RWPE2 (cell line): ENCODE measurements at regions not wholly inside any gene's neighbourhood (a gene's known extent, or its start where the extent isn't known, plus 50 kb on each side); places are given as distances from the start of the nearest gene placed in this dataset.
A peak's percentile ranks its signal among the peaks of the same experiment; 100 is the strongest.

Experiments
- ATAC-seq: fragments of 200-7000 bp; cut with Tn5 transposase; 3 replicates; pipeline ENCODE4 v1.9.1; 2021; ENCODE audit warnings: low read depth
- DNase-seq: peaks from one replicate; pipeline ENCODE4 v3.0.0-alpha.2; 2020; ENCODE audit warnings: low spot score
- H3K27ac ChIP-seq: fragments of 450-650 bp; 2 replicates; pipeline ENCODE4 v1.5.1; 2017; ENCODE audit warnings: mild to moderate bottlenecking; ENCODE audit not compliant: poor library complexity, severe bottlenecking
- H3K27me3 ChIP-seq: fragments of 250-450 bp; sonication (Bioruptor Pico); 2 replicates; pipeline ENCODE4 v1.5.1; 2021; ENCODE audit warnings: mild to moderate bottlenecking, moderate library complexity; ENCODE audit not compliant: insufficient read depth, poor library complexity, severe bottlenecking
- H3K36me3 ChIP-seq: fragments of 250-450 bp; sonication (Bioruptor Pico); 2 replicates; pipeline ENCODE4 v1.5.1; 2020; ENCODE audit warnings: low read depth, mild to moderate bottlenecking, moderate library complexity
- H3K4me1 ChIP-seq: fragments of 250-450 bp; sonication (Bioruptor Pico); 2 replicates; pipeline ENCODE4 v1.5.1; 2021; ENCODE audit warnings: mild to moderate bottlenecking, moderate library complexity; ENCODE audit not compliant: insufficient read depth, poor library complexity, severe bottlenecking
- H3K4me3 ChIP-seq: fragments of 250-450 bp; sonication (Bioruptor Pico); 2 replicates; pipeline ENCODE4 v1.5.1; 2021; ENCODE audit warnings: mild to moderate bottlenecking, moderate library complexity; ENCODE audit not compliant: severe bottlenecking
- H3K9me3 ChIP-seq: fragments of 250-450 bp; sonication (Bioruptor Pico); 2 replicates; pipeline ENCODE4 v1.5.1; 2021; ENCODE audit warnings: mild to moderate bottlenecking, moderate library complexity; ENCODE audit not compliant: severe bottlenecking
- CTCF ChIP-seq: fragments of 450-650 bp; IDR thresholded peaks from one replicate; pipeline ENCODE4 v1.5.1; 2017; ENCODE audit warnings: mild to moderate bottlenecking, moderate library complexity; ENCODE audit not compliant: poor library complexity, severe bottlenecking

- ATAC-seq (no peak), DNase-seq (no peak)
- Histone ChIP-seq H3K27me3 (no peaks in the 10 kb centered on the region), H3K4me1 (no peaks in the 10 kb centered on the region), H3K36me3 (no peaks in the 10 kb centered on the region), H3K27ac (no peak overlapping the region), H3K4me3 (no peak overlapping the region), H3K9me3 (no peaks in the 10 kb centered on the region)
- no peak for TF ChIP-seq CTCF
These were observed 262.6 kb upstream of the MAP3K1 start for GRCh38 chr5:56552612-56553268.

- TF ChIP-seq CTCF: no peak
- Histone ChIP-seq H3K27me3 (no peaks in the 10 kb centered on the region), H3K4me1 (no peaks in the 10 kb centered on the region), H3K9me3 (no peaks in the 10 kb centered on the region), H3K4me3 (no peak overlapping the region), H3K27ac (no peak overlapping the region), H3K36me3 (no peaks in the 10 kb centered on the region)
- ATAC-seq (no peak), DNase-seq (no peak)
These were observed 265.1 kb upstream of the MAP3K1 start for GRCh38 chr5:56550227-56550626.

DNA sequence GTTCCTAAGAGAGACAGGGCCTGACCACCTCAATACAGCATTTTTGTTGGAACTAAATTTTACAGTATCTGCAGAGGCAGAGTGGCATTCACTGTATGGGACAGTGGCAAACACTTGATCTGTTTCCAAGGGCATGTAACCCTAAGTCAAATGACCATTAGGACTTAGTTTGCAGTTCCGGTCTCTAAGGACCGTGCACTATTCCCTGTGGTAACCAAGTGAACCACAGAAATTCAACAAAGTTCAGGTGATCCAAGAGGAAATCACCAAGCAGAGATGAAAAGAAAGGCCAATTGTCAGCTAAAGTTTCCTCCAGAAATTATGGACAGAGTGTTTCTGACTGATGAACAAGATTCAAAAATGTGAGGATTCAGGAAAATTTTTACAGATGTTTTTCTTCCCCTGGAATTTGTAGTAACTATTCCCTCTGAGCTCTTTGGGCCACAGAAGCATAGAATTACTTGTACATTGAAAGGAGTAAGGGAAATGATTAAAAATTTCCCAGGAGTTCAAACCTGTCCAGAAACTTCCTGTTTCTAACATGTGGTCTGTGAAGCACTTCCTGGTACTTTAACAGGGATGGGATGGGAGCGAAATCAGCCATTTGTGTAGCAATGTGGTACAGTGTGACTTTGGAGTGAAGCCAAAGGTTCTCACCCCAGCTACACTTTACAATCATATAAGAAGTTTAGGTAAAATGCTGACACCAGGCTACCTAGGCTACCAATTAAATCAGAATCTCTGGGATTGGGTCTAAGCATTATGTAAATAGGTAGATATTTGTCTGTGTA, 266.1 kb upstream of the MAP3K1 start:
- no peak for ATAC-seq
- peaks cover 5% of the 10 kb centered on the region for H3K4me1 ChIP-seq
- no peak overlapping the region for H3K4me3 ChIP-seq
- no peak for TF ChIP-seq CTCF
- DNase-seq: no peak
- no peaks in the 10 kb centered on the region for H3K27me3 ChIP-seq
- no peak overlapping the region for H3K27ac ChIP-seq
- H3K36me3 ChIP-seq: no peaks in the 10 kb centered on the region
- H3K9me3 ChIP-seq: no peaks in the 10 kb centered on the region

DNA sequence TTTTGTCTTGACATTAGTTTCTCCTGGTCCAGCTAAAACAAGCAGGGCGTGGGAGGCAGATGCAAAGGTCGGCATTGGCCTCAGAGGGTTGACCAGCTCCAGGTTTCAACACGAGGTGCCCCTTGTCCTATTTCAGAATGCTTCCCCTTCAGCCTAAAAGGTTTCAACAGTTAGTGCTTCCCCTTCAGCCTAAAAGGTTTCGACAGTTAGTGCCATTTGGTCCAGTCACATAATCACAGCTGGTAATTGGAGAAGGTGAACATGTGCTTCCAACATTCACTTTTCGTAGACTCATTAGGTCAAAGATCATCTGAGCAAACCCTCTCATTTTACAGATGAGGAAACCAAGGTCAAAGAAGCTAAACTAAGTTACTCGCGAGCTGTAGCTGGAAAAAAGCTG, 270.3 kb upstream of the MAP3K1 start:
- DNase-seq: no peak
- ATAC-seq: no peak
- TF ChIP-seq CTCF: no peak

More for the DNA sequence above, 270.3 kb upstream of the MAP3K1 start:
- Histone ChIP-seq H3K9me3 (no peaks in the 10 kb centered on the region), H3K27ac (peak overlapping the region; percentile 96), H3K4me3 (no peak overlapping the region), H3K4me1 (peaks cover 20% of the 10 kb centered on the region), H3K27me3 (no peaks in the 10 kb centered on the region), H3K36me3 (no peaks in the 10 kb centered on the region)
